HepG2 (cell line): ENCODE measurements at regions not wholly inside any gene's neighbourhood (a gene's known extent, or its start where the extent isn't known, plus 50 kb on each side); places are given as distances from the start of the nearest gene placed in this dataset.

Experiments
- FOXO1 ChIP-seq: sonication (generic); formaldehyde crosslinking; IDR thresholded peaks from 2 replicates; pipeline ENCODE4 v1.4.0; 2020; ENCODE audit warnings: missing genetic modification reagents
- HOXA7 ChIP-seq: sonication (generic); formaldehyde crosslinking; IDR thresholded peaks from 2 replicates; pipeline ENCODE4 v1.8.1; 2022; ENCODE audit warnings: mild to moderate bottlenecking, missing genetic modification reagents, moderate library complexity
- ZNF788 ChIP-seq: sonication (generic); formaldehyde crosslinking; IDR thresholded peaks from 2 replicates; pipeline ENCODE4 v1.5.0; 2020; ENCODE audit warnings: mild to moderate bottlenecking, missing genetic modification reagents, borderline replicate concordance
- TF ChIP-seq, protein P1 (sequence below): fragments of 450-650 bp; IDR thresholded peaks from 2 replicates; pipeline ENCODE4 v1.6.1; 2017; ENCODE audit warnings: mild to moderate bottlenecking
- TF ChIP-seq, protein P2 (sequence below): sonication (generic); formaldehyde crosslinking; IDR thresholded peaks from 2 replicates; pipeline ENCODE4 v1.8.0; 2022; ENCODE audit warnings: mild to moderate bottlenecking, missing genetic modification reagents
- TF ChIP-seq, protein P3 (sequence below): sonication (generic); formaldehyde crosslinking; IDR thresholded peaks from 2 replicates; pipeline ENCODE4 v1.8.1; 2023; ENCODE audit warnings: missing genetic modification reagents, mild to moderate bottlenecking, borderline replicate concordance
- TF ChIP-seq, protein P4 (sequence below): sonication (generic); formaldehyde crosslinking; IDR thresholded peaks from 2 replicates; pipeline ENCODE4 v1.5.0; 2020; ENCODE audit warnings: missing genetic modification reagents, mild to moderate bottlenecking, borderline replicate concordance
- TF ChIP-seq, protein P5 (sequence below): sonication (generic); formaldehyde crosslinking; IDR thresholded peaks from 2 replicates; pipeline ENCODE4 v1.5.1; 2020; ENCODE audit warnings: mild to moderate bottlenecking, missing genetic modification reagents, moderate library complexity
- TF ChIP-seq, protein P6 (sequence below): sonication (generic); formaldehyde crosslinking; IDR thresholded peaks from 2 replicates; pipeline ENCODE4 v1.4.0; 2020; ENCODE audit warnings: mild to moderate bottlenecking, missing genetic modification reagents

DNA sequence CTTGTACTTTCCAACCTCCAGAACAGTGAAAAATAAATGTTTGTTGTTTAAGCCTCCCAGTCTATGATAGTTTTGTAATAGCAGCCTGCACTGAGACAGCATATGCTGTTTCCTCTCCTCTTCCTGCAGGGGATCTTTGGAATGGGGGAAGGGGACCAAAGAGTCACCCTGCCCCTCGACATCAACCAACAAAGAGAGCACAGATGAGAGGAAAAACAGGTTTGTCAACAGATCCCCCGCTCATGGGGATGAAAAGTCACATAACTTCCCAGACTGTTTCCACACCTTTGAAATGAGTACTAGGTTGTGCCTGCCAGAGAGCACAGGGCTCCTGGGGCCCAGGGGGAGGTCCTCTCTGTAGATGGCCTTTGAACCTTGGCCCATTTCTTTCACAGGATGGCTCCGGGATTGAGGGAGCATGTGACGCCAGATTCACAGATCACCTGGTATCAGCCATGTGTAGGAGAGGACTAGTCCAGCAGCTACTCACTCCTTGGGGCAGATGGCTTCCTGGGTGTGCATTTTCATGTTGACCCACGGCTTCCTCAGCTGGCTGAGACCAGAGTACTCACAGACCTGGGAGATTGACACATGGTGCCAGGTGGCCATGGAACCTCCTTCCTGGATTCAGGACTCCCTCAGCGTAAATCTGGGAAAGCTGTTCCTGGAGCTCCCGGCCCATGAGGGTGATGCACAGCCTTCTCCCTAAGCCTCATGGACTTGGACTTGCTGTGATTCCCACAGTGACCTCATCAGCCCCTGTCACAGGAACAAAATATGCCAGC lies 125.6 kb downstream of the CXCL12 start (continued):
- TF ChIP-seq, protein P1, sequence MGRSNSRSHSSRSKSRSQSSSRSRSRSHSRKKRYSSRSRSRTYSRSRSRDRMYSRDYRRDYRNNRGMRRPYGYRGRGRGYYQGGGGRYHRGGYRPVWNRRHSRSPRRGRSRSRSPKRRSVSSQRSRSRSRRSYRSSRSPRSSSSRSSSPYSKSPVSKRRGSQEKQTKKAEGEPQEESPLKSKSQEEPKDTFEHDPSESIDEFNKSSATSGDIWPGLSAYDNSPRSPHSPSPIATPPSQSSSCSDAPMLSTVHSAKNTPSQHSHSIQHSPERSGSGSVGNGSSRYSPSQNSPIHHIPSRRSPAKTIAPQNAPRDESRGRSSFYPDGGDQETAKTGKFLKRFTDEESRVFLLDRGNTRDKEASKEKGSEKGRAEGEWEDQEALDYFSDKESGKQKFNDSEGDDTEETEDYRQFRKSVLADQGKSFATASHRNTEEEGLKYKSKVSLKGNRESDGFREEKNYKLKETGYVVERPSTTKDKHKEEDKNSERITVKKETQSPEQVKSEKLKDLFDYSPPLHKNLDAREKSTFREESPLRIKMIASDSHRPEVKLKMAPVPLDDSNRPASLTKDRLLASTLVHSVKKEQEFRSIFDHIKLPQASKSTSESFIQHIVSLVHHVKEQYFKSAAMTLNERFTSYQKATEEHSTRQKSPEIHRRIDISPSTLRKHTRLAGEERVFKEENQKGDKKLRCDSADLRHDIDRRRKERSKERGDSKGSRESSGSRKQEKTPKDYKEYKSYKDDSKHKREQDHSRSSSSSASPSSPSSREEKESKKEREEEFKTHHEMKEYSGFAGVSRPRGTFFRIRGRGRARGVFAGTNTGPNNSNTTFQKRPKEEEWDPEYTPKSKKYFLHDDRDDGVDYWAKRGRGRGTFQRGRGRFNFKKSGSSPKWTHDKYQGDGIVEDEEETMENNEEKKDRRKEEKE: no peak
- peak; percentile 97; the same call in 1 of the 2 replicates for TF ChIP-seq ZNF788 (CRISPR knock-in tag)
- TF ChIP-seq, protein P2, sequence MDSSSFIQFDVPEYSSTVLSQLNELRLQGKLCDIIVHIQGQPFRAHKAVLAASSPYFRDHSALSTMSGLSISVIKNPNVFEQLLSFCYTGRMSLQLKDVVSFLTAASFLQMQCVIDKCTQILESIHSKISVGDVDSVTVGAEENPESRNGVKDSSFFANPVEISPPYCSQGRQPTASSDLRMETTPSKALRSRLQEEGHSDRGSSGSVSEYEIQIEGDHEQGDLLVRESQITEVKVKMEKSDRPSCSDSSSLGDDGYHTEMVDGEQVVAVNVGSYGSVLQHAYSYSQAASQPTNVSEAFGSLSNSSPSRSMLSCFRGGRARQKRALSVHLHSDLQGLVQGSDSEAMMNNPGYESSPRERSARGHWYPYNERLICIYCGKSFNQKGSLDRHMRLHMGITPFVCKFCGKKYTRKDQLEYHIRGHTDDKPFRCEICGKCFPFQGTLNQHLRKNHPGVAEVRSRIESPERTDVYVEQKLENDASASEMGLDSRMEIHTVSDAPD (CRISPR knock-in tag): peak; percentile 44; the same call in 1 of the 2 replicates
- TF ChIP-seq, protein P3, sequence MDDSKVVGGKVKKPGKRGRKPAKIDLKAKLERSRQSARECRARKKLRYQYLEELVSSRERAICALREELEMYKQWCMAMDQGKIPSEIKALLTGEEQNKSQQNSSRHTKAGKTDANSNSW (CRISPR knock-in tag): peak; percentile 58; the same call in 1 of the 2 replicates
- peak; percentile 99 for TF ChIP-seq FOXO1 (CRISPR knock-in tag)
- TF ChIP-seq, protein P4, sequence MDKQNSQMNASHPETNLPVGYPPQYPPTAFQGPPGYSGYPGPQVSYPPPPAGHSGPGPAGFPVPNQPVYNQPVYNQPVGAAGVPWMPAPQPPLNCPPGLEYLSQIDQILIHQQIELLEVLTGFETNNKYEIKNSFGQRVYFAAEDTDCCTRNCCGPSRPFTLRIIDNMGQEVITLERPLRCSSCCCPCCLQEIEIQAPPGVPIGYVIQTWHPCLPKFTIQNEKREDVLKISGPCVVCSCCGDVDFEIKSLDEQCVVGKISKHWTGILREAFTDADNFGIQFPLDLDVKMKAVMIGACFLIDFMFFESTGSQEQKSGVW (CRISPR knock-in tag): 0 out of 2 replicates have a peak, but pooled peaks have one; percentile 35
- TF ChIP-seq, protein P5, sequence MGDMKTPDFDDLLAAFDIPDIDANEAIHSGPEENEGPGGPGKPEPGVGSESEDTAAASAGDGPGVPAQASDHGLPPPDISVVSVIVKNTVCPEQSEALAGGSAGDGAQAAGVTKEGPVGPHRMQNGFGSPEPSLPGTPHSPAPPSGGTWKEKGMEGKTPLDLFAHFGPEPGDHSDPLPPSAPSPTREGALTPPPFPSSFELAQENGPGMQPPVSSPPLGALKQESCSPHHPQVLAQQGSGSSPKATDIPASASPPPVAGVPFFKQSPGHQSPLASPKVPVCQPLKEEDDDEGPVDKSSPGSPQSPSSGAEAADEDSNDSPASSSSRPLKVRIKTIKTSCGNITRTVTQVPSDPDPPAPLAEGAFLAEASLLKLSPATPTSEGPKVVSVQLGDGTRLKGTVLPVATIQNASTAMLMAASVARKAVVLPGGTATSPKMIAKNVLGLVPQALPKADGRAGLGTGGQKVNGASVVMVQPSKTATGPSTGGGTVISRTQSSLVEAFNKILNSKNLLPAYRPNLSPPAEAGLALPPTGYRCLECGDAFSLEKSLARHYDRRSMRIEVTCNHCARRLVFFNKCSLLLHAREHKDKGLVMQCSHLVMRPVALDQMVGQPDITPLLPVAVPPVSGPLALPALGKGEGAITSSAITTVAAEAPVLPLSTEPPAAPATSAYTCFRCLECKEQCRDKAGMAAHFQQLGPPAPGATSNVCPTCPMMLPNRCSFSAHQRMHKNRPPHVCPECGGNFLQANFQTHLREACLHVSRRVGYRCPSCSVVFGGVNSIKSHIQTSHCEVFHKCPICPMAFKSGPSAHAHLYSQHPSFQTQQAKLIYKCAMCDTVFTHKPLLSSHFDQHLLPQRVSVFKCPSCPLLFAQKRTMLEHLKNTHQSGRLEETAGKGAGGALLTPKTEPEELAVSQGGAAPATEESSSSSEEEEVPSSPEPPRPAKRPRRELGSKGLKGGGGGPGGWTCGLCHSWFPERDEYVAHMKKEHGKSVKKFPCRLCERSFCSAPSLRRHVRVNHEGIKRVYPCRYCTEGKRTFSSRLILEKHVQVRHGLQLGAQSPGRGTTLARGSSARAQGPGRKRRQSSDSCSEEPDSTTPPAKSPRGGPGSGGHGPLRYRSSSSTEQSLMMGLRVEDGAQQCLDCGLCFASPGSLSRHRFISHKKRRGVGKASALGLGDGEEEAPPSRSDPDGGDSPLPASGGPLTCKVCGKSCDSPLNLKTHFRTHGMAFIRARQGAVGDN (CRISPR knock-in tag): peak; percentile 100
- no peak for TF ChIP-seq HOXA7 (CRISPR knock-in tag)
- TF ChIP-seq, protein P6, sequence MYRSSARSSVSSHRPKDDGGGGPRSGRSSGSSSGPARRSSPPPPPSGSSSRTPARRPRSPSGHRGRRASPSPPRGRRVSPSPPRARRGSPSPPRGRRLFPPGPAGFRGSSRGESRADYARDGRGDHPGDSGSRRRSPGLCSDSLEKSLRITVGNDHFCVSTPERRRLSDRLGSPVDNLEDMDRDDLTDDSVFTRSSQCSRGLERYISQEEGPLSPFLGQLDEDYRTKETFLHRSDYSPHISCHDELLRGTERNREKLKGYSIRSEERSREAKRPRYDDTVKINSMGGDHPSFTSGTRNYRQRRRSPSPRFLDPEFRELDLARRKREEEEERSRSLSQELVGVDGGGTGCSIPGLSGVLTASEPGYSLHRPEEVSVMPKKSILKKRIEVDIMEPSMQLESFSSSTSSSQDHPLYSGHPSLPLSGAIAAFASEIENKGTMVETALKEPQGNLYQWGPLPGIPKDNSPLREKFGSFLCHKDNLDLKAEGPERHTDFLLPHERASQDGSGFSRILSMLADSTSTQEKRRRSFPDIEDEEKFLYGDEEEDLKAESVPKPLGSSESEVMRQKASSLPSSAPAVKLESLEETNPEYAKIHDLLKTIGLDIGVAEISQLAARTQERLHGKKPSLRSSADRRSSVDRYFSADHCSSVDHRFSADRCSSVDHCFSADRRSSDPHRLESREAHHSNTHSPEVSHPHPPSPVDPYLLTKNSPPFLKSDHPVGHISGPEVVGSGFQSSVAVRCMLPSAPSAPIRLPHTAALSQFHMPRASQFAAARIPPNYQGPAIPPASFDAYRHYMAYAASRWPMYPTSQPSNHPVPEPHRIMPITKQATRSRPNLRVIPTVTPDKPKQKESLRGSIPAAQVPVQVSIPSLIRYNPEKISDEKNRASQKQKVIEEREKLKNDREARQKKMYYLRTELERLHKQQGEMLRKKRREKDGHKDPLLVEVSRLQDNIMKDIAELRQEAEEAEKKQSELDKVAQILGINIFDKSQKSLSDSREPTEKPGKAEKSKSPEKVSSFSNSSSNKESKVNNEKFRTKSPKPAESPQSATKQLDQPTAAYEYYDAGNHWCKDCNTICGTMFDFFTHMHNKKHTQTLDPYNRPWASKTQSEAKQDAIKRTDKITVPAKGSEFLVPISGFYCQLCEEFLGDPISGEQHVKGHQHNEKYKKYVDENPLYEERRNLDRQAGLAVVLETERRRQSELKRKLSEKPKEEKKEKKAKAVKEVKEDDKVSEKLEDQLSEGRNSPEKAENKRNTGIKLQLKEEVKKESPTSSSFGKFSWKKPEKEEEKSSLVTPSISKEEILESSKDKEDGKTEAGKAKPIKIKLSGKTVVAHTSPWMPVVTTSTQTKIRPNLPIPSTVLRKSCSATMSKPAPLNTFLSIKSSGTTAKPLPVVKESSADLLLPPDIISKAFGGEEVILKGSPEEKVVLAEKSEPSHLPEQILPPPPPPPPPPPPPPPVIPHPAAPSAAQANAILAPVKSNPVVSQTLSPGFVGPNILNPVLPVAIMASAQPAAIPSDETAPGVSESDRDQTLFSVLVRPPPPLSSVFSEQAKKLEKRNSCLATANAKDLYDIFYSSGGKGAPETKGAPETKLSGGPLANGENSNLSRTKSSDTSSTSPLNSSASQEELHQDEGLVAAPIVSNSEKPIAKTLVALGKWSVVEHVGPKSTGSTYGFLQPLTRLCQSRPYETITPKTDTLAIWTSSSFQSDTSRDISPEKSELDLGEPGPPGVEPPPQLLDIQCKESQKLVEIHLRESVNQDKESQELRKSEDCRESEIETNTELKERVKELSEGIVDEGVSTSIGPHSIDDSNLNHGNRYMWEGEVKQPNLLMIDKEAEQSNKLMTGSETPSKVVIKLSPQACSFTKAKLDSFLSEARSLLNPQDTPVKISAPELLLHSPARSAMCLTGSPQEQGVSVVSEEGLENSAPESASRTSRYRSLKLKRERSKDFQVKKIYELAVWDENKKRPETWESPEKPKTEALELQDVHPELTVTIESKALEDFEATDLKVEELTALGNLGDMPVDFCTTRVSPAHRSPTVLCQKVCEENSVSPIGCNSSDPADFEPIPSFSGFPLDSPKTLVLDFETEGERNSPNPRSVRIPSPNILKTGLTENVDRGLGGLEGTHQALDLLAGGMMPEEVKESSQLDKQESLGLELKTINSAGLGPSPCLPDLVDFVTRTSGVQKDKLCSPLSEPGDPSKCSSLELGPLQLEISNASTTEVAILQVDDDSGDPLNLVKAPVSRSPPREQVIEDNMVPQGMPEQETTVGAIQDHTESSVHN (CRISPR knock-in tag): no peak
